Endometrium (tissue), 2 donors: ENCODE measurements at regions not wholly inside any gene's neighbourhood (a gene's known extent, or its start where the extent isn't known, plus 50 kb on each side); places are given as distances from the start of the nearest gene placed in this dataset.

Source experiments
- FAIRE-seq: peaks from 2 replicates; lab custom pipeline; 2012; peaks lifted over from hg19 to GRCh38; lab: Jason Lieb, UNC
- donor health status: control.
- donor health status: control.

GRCh38 chr3:117080872-117081271 is 371.3 kb downstream of the TUSC7 start:
- FAIRE-seq, result no peak

DNA sequence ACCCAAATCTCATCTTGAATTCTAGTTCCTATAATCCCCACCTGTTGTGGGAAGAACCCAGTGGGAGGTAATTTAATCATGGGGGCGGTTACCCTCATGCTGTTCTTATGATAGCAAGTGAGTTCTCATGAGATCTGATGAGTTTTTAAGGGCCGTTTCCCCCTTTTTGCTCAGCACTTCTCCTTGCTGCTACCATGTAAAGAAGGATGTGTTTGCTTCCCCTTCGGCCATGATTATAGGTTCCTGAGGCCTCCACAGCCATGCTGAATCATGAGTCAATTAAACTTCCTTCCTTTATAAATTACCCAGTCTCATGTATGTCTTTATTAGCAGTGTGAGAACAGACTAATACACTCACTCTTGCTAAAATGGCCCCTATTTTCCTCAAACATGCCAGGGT is 374.7 kb downstream of the TUSC7 start:
- FAIRE-seq, result no peak

GRCh38 chr3:117084739-117085270 is 375.2 kb downstream of the TUSC7 start:
- FAIRE-seq, result no peak

GRCh38 chr3:117091676-117092075 is 382.1 kb downstream of the TUSC7 start:
- FAIRE-seq, result no peak

- no peak for FAIRE-seq
Measured at GRCh38 chr3:117096549-117096948, 387.0 kb downstream of the TUSC7 start.

DNA sequence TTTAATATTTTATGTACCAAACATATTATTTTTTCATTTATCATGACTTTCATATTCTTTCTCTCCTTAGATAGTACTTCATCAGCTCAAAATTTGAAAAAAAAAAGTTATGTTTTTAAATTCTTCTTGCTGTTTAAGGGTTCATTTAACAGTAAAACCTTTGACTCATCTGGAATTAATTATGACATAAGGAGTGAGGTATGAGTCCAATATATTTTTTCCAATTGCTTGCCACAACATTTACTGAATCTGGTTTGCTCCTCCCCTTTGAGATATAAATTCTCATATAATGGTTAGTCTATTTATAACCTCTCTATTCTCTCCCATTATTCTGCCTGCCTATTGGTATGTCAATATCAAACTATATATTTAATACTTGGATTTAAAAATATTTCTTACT is 387.8 kb downstream of the TUSC7 start:
- FAIRE-seq, result peak; percentile 79

GRCh38 chr3:117101697-117102096 is 392.1 kb downstream of the TUSC7 start:
- no peak for FAIRE-seq

DNA sequence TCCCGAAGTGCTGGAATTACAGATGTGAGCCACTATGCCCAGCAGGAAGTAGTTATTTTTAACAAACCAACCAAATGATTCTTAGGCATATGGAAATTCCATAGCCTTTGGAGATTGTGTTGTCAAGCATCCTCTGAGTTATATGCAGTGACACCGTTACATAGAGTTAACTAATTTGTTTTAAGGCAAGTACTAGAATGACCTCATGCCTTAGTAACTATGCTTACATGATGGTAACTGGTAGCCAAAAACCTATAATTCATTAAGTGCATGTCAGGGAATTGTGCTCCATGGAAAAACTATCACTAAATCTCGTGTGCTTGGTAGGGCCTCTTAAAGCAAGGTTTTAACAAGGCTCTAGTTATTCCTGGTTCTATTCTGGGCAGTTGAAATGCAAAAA is 392.8 kb downstream of the TUSC7 start:
- FAIRE-seq, result no peak

GRCh38 chr3:117103675-117104074 is 394.1 kb downstream of the TUSC7 start:
- no peak for FAIRE-seq

GRCh38 chr3:117104381-117104780 is 394.8 kb downstream of the TUSC7 start:
- FAIRE-seq, result no peak

DNA sequence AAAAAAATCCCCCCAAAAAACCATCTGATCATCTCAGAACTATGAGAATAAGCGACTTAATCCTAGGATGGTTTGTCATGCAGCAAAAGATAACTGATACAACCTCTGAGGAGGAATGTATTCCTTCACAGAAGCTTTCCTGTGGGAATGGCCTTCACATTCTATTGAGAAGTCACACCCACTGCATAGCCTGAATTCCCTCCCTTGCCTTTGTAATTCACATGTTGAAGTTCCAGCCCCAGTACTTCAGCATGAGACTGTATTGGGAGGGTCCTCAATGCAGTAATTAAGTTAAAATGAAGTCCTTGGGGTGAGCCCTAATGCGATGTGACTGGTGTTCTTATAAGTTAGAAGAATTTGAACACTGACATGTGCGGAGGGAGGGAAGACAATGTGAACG is 395.2 kb downstream of the TUSC7 start:
- FAIRE-seq, result no peak

- FAIRE-seq, result no peak
Measured at GRCh38 chr3:117105686-117106085, 396.1 kb downstream of the TUSC7 start.

- FAIRE-seq, result no peak
Measured at GRCh38 chr3:117106396-117106795, 396.8 kb downstream of the TUSC7 start.

DNA sequence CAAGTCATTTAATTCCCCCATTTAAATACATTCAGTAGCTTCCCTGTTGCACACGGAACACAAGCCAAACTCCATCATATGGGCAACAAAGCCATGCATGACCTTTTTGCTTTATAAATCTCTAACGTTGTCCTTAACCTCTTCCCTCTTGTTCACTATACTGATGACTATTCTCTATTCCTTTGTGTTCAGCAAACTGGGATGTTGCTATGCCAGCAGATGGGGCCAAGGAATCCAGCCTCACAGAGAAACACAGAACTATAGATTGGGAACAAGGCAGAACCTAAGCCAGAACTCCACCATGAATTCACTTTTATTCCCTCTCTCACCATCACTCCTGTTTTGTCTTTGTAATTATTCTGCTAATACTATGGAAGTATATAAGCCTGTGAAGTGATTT is 398.4 kb downstream of the TUSC7 start:
- FAIRE-seq, result no peak

GRCh38 chr3:117109178-117109577 is 399.6 kb downstream of the TUSC7 start:
- no peak for FAIRE-seq

DNA sequence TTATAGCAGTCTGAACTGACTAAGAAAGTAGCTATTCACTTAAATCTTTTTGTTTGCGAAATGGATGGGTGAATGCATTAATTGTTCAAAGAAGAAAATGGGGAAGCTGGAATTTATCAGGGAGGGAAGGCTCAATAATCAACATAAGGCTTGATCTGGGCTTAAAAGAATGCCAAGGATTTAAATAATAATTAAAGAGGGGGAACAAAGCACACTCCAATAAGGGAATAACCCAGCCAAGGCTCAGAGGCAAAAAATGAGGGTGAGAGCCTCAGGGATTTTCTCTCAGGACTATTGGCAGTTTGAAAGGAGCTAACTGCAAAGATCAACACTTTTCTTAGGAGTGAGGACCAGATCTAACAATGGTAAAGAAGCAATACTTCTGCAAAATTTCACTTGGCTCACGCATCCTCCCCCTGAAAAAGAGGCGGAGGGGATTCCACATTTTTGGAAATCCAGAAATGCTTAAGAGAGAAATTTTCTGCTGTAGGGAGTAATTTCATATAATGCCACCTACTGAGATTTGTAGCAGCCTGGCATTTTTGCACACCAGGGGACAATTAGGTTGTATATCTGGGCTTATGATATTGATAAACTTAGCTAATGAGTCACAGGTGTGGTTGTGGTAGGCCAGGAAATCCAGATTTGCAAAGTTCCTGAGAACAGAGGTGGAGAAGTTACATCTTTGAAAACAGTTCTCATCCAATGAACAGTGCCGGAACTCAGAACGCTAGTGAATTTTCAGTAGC is 405.1 kb downstream of the TUSC7 start:
- FAIRE-seq, result no peak

DNA sequence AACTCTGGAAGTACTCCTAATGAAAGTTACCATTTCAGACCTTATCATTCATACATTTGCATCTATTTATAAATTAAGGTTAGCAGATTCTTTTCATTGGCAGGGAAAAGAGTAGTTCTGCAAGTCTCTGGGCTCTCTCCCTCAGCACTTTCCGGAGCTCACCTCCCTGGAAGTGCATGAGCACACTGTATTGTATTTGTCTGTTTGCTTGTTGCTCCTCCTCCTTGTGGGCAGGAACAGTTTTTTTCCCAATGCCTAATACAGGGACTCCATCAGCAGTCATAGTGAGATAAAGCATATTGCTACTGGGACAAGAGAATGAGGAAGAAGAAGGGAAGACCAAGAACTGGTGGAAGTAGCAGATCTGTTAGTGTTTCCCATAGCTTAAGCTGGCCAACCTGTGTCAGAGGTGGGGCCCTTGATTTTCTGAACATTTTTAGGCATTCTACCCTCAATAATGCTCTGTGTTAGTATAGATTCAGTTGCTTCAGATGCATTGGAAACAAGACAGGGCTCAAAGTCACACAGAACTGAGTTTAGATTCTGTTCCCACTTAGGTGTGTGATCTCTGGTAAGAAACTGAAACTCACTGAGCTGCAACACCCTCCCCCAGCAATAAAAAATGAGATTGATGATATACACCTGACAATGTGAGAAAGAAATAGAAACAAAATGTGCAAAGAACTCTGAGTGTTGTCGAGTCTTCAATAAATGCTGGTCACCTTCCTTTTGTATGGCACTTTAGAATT is 407.8 kb downstream of the TUSC7 start:
- no peak for FAIRE-seq

DNA sequence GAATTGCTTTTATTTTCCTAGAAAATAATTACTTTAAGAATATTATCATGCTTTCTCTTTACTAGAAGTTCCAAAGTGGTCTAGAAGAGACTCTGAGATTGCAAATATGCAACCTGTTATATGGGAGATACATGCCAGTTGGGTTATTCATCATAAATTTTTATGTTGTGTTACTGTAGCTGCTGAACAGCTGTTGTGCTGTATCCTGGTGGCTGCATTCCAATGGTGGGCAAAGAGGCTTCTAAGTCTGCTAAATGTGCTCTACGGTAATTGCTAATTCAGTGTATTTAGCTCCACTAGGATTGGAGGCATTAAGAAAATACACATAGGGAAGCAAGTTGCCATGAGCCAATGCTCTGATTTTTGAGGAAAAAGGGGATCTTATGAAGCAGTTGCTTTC is 409.0 kb downstream of the TUSC7 start:
- FAIRE-seq, result no peak

DNA sequence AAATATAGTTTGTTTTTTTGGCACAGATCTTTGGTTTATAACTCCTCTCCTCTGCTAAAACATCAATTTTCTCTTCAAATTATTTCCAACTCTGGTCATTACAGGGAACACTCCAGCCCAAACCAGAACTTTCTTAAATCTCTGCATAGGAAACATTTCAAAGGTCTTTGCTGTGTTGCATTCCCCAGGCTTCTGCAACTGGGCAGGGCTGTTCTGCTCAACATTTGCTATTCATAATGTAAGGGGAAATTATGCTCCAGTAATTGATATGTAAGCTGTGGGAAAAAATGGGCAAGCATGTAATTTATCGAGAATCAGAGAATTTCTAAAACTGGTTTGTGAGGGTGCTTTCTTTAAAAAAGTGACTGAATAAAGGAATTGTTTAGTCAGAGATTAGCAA is 410.4 kb downstream of the TUSC7 start:
- FAIRE-seq, result no peak

DNA sequence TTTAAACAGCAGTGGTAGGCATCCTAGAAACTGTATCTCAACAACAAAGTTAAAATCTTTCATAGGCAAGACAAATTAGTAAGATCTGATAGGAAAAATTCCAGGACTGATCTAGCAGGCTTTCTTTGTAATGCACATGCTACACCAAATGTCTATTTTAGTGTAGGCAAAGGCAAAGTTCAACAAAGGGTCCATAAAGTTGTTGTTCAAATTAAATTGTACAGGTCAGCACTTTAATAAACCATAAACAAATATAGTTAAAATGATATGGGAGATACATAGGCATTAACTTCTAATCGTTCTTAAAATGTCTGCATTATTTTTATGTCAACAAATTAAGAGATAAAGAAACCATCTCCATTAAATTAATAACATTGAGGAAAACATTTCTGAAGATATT is 413.0 kb downstream of the TUSC7 start:
- FAIRE-seq, result no peak

- peak; percentile 76 for FAIRE-seq
Measured at GRCh38 chr3:117126460-117126859, 416.9 kb downstream of the TUSC7 start.

DNA sequence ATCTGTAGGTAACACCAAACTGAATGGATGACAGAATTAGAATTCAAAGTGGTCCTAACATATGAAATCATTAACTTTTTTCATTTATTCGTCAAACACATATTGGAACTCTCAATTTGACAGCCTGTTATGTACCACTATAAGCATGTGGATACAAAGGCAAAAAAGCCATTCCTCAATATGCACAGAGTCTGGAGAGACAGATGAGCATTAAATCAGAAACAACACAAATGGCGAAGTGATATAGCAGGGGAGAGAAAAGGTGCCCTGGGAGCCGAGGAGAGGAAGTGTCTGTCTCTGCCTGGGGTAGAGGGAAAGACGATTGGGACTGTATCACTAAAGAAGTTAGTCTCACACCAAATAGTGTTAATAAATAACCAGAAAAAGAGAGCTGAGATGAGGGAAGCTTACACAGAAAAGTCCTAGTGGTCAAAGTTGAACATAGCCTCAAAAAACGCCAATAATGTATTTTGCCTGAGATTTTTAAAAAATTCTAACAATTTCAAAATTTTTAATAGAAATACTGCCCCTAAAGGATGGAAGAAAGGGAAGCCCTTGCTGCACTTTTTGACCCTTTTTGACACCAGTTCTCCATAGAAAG is 417.5 kb downstream of the TUSC7 start:
- FAIRE-seq, result no peak

GRCh38 chr3:117128133-117128532 is 418.6 kb downstream of the TUSC7 start:
- FAIRE-seq, result no peak
